Brain pericyte (primary cell): ENCODE measurements at regions not wholly inside any gene's neighbourhood (a gene's known extent, or its start where the extent isn't known, plus 50 kb on each side); places are given as distances from the start of the nearest gene placed in this dataset.

Experiments used
- DNase-seq: peaks from one replicate; pipeline ENCODE4 v3.0.0-alpha.2; 2012; ENCODE audit warnings: low read depth, low spot score

GRCh38 chr2:106978647-106979046 lies 92.7 kb upstream of the ST6GAL2 start:
- no peak for DNase-seq

GRCh38 chr2:106981491-106981890 lies 95.5 kb upstream of the ST6GAL2 start:
- no peak for DNase-seq

GRCh38 chr2:106982350-106982749 lies 96.4 kb upstream of the ST6GAL2 start:
- DNase-seq: no peak

GRCh38 chr2:106983305-106983704 lies 97.3 kb upstream of the ST6GAL2 start:
- no peak for DNase-seq

GRCh38 chr2:106988361-106988760 lies 102.4 kb upstream of the ST6GAL2 start:
- no peak for DNase-seq

GRCh38 chr2:106990297-106990696 lies 104.3 kb upstream of the ST6GAL2 start:
- DNase-seq: peak; percentile 24

GRCh38 chr2:106991866-106992265 lies 105.9 kb upstream of the ST6GAL2 start:
- no peak for DNase-seq

GRCh38 chr2:106995556-106995955 lies 109.6 kb upstream of the ST6GAL2 start:
- no peak for DNase-seq

GRCh38 chr2:106996171-106996769 lies 110.3 kb upstream of the ST6GAL2 start:
- DNase-seq: no peak

- DNase-seq: no peak
Observed at GRCh38 chr2:106997204-106997603, 111.2 kb upstream of the ST6GAL2 start.

GRCh38 chr2:107001062-107001461 lies 115.1 kb upstream of the ST6GAL2 start:
- no peak for DNase-seq

GRCh38 chr2:107001551-107001950 lies 115.6 kb upstream of the ST6GAL2 start:
- DNase-seq: no peak

GRCh38 chr2:107001964-107002696 lies 116.2 kb upstream of the ST6GAL2 start:
- DNase-seq: peak; percentile 36

- no peak for DNase-seq
Observed at GRCh38 chr2:107002735-107003134, 116.8 kb upstream of the ST6GAL2 start.

GRCh38 chr2:107005853-107006252 lies 119.9 kb upstream of the ST6GAL2 start:
- no peak for DNase-seq

- DNase-seq: no peak
Observed at GRCh38 chr2:107006836-107007235, 120.9 kb upstream of the ST6GAL2 start.

- no peak for DNase-seq
Observed at GRCh38 chr2:107007927-107008326, 122.0 kb upstream of the ST6GAL2 start.

- no peak for DNase-seq
Observed at GRCh38 chr2:107008843-107009242, 122.9 kb upstream of the ST6GAL2 start.

GRCh38 chr2:107009275-107009674 lies 123.3 kb upstream of the ST6GAL2 start:
- no peak for DNase-seq

GRCh38 chr2:107012714-107013306 lies 126.8 kb upstream of the ST6GAL2 start:
- no peak for DNase-seq

GRCh38 chr2:107013884-107014283 lies 127.9 kb upstream of the ST6GAL2 start:
- no peak for DNase-seq

- no peak for DNase-seq
Observed at GRCh38 chr2:107018366-107018765, 132.4 kb upstream of the ST6GAL2 start.

GRCh38 chr2:107020392-107020791 lies 134.4 kb upstream of the ST6GAL2 start:
- no peak for DNase-seq
